C1 segment of cervical spinal cord (tissue), 14 donors: ENCODE measurements at regions not wholly inside any gene's neighbourhood (a gene's known extent, or its start where the extent isn't known, plus 50 kb on each side); places are given as distances from the start of the nearest gene placed in this dataset.

Experiments used
- DNase-seq, 14 donors: peaks; one replicate each; lab custom pipeline; 2025; lab: John Stamatoyannopoulos, UW

GRCh38 chrX:112147206-112147605 lies 64.6 kb upstream of the TRPC5 start:
- peak in 3 of 14 donors; percentile 0 to 3 (median 0) for DNase-seq

GRCh38 chrX:112137276-112137675 lies 54.7 kb upstream of the TRPC5 start:
- no peak for DNase-seq
